ENCODE measurements at regions not wholly inside any gene's neighbourhood (a gene's known extent, or its start where the extent isn't known, plus 50 kb on each side); places are given as distances from the start of the nearest gene placed in this dataset.
"Not testable (repeated sequence)": the region's sequence is repeated elsewhere in the genome, so short reads cannot be mapped to it uniquely, and the experiment has no call there.

GRCh38 chr15:60278879-60279278 lies 118.9 kb downstream of the ANXA2 start:
- Histone ChIP-seq H3K27ac (no peak overlapping the region), H3K4me2 (no peak overlapping the region), H3K27me3 (no peaks in the 10 kb centered on the region), H3K9ac (no peak overlapping the region), H3K9me3 (peaks cover 16% of the 10 kb centered on the region), H3K36me3 (no peaks in the 10 kb centered on the region), H3K4me1 (no peaks in the 10 kb centered on the region), H3K4me3 (no peak overlapping the region), H4K20me1 (no peaks in the 10 kb centered on the region)
- TF ChIP-seq Cebpa-rat (IDR thresholded peaks at IDR 0.05): no peak

DNA sequence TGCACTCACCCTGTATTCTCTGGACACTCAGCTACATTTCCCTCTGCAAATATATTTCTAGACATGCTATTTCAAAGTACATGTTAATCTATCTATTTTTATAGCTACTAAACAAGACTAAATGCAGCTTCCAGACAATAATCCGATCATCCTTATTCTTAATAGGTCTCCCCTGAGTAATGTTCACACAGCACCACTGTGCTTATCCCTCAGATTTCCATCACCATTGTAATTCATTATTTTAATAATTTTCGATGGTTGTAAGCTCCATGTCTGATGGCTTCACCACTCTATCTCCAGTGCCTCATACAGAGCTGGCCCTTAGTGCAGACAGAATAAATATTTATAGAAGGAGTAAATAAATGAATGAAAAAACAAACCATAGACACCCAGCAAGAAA lies 117.5 kb downstream of the ANXA2 start:
- Histone ChIP-seq H3K4me1 (no peaks in the 10 kb centered on the region), H3K27me3 (no peaks in the 10 kb centered on the region), H3K4me2 (no peak overlapping the region), H3K27ac (no peak overlapping the region), H3K9ac (no peak overlapping the region), H3K36me3 (no peaks in the 10 kb centered on the region), H3K9me3 (peaks cover 8% of the 10 kb centered on the region), H3K4me3 (no peak overlapping the region), H4K20me1 (no peaks in the 10 kb centered on the region)
- no peak for TF ChIP-seq Cebpa-rat (IDR thresholded peaks at IDR 0.05)

DNA sequence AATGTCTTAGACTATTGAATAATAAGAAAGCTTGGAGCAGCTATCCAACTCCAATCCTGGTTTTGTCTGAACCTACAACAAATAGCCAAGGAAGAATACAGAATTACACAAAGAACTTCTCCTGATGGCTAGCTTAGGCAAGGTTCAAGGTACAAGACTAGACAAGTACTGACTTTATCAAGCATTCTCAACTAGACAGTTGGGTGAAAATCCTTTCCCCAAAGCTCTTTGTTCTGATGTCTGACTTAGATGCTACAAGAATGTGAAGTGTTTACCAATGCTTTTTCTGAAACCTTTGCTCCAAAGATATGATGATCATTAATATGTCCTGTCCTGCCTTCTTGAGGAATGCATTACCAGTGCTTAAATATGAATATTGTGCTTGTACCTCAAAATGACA lies 113.8 kb downstream of the ANXA2 start:
- Histone ChIP-seq H3K9me3 (no peaks in the 10 kb centered on the region), H3K4me1 (no peaks in the 10 kb centered on the region), H4K20me1 (no peaks in the 10 kb centered on the region), H3K27ac (no peak overlapping the region), H3K9ac (no peak overlapping the region), H3K4me2 (no peak overlapping the region), H3K36me3 (no peaks in the 10 kb centered on the region), H3K27me3 (no peaks in the 10 kb centered on the region), H3K4me3 (no peak overlapping the region)
- no peak for TF ChIP-seq Cebpa-rat (IDR thresholded peaks at IDR 0.05)

- not testable (repeated sequence) for H3K4me2 ChIP-seq, H3K27me3 ChIP-seq, H3K9ac ChIP-seq, H3K36me3 ChIP-seq, H4K20me1 ChIP-seq, H3K27ac ChIP-seq, H3K4me3 ChIP-seq, H3K4me1 ChIP-seq
- peaks cover 20% of the 10 kb centered on the region for H3K9me3 ChIP-seq
Observed at GRCh38 chr15:60295901-60296300, 101.9 kb downstream of the ANXA2 start.

DNA sequence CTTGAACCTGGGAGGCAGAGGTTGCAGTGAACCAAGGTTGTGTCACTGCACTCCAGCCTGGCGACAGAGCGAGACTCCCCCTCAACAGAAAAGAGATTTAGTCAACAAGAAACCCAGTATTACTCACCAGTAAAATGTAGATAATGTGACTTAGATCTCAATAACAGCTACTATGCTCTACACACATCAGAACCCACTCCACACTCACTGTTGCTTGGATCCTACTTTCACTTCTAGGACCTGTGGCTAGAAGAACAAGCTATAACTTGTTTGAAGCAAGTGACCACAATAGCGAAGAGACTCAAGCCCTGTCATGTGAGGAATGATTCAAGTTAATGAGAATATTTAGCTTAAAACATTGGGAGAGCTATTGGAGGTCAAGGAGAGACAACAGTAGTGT lies 100.7 kb downstream of the ANXA2 start:
- Histone ChIP-seq H3K36me3 (no peaks in the 10 kb centered on the region), H3K4me2 (no peak overlapping the region), H3K9ac (no peak overlapping the region), H3K27me3 (no peaks in the 10 kb centered on the region), H3K4me3 (no peak overlapping the region), H4K20me1 (no peaks in the 10 kb centered on the region), H3K4me1 (no peaks in the 10 kb centered on the region), H3K27ac (no peak overlapping the region), H3K9me3 (peaks cover 20% of the 10 kb centered on the region)
- TF ChIP-seq Cebpa-rat (IDR thresholded peaks at IDR 0.05): no peak

Data from BLaER1 (cell line).